ENCODE measurements at regions not wholly inside any gene's neighbourhood (a gene's known extent, or its start where the extent isn't known, plus 50 kb on each side); places are given as distances from the start of the nearest gene placed in this dataset.

DNA sequence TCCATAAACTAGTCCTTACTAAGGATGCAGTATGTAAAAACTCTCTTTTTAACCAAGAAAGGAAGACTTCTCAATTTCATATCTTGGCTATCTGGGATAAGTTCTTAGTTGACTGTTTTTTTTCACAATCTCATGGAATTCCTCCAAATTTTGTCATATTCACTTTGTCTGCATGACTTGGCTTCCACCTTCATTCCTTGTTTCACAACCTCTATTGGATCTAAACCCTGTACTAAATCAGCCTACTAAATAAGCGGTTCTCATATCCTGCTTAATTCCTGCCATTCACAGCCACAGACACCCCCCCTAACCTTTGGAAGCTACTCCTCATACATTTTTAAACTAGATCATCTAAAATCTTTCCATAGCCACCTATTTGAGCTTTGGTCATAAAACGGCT, 370.6 kb upstream of the NAALADL2 start:
- no peak overlapping the region for H3K4me2 ChIP-seq (ENCODE audit: low read length)
- no peaks in the 10 kb centered on the region for H3K79me2 ChIP-seq (ENCODE audit: low read length)
- H3K9me2 ChIP-seq (replicated peaks; ENCODE audit: low read length): no peaks in the 10 kb centered on the region
- no peaks in the 10 kb centered on the region for H3K36me3 ChIP-seq (ENCODE audit: low read depth, low read length)
- BruUV-seq (replicated peaks): no TSS peak
- no peak overlapping the region for H3K9ac ChIP-seq (ENCODE audit: low read length)
- no peaks in the 10 kb centered on the region for H3K4me1 ChIP-seq (ENCODE audit: insufficient read depth, low read length)
- H3K9me3 ChIP-seq (ENCODE audit: low read length): no peaks in the 10 kb centered on the region
- TF ChIP-seq EZH2 (IDR thresholded peaks at IDR 0.05; ENCODE audit: low read length, unreplicated experiment): no peak
- TF ChIP-seq EZH2phosphoT487 (IDR thresholded peaks at IDR 0.05; ENCODE audit: borderline replicate concordance, low read length): no peak
- TF ChIP-seq, protein P1, sequence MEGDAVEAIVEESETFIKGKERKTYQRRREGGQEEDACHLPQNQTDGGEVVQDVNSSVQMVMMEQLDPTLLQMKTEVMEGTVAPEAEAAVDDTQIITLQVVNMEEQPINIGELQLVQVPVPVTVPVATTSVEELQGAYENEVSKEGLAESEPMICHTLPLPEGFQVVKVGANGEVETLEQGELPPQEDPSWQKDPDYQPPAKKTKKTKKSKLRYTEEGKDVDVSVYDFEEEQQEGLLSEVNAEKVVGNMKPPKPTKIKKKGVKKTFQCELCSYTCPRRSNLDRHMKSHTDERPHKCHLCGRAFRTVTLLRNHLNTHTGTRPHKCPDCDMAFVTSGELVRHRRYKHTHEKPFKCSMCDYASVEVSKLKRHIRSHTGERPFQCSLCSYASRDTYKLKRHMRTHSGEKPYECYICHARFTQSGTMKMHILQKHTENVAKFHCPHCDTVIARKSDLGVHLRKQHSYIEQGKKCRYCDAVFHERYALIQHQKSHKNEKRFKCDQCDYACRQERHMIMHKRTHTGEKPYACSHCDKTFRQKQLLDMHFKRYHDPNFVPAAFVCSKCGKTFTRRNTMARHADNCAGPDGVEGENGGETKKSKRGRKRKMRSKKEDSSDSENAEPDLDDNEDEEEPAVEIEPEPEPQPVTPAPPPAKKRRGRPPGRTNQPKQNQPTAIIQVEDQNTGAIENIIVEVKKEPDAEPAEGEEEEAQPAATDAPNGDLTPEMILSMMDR (conservative IDR thresholded peaks at IDR 0.05; ENCODE audit: low read depth, low read length): no peak
- no peak overlapping the region for H3K4me3 ChIP-seq (ENCODE audit: low read length)
- H2AFZ ChIP-seq (ENCODE audit: low read length): no peak overlapping the region
- POLR2A ChIA-PET (ENCODE audit: unreplicated experiment): no interaction called here
- CTCF ChIA-PET: no interaction called here
- H3K27ac ChIP-seq (ENCODE audit: low read length): no peak overlapping the region
- ATAC-seq: no peak
- no peaks in the 10 kb centered on the region for H3F3A ChIP-seq (ENCODE audit: low read length, unreplicated experiment)
- no peak for DNase-seq
- intact Hi-C loops (cut with micrococcal nuclease): no loop called here
- H4K20me1 ChIP-seq (ENCODE audit: low read length): no peaks in the 10 kb centered on the region
- no peaks in the 10 kb centered on the region for H3K27me3 ChIP-seq (ENCODE audit: low read length)

DNA sequence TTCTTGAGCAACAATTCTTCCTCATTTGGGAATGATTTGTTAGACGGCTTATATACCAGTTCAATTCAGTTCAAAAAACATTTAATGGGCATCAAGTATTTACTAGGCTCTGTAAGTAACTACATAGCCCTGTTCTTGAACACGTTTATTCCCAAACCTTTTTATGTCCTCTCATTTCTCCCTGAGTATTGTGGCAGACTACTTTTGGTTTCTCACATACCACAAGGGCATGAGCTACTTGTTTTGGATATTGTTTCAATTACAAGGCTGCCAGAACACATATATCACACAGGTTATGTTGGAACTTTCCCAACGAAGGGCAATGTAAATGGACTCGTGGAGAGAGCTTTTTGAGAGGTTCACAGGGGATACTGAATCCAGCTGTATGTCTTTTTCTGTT, 363.8 kb upstream of the NAALADL2 start:
- Histone ChIP-seq H3K4me3 (ENCODE audit: low read length) (no peak overlapping the region), H2AFZ (ENCODE audit: low read length) (no peak overlapping the region), H3K36me3 (ENCODE audit: low read depth, low read length) (no peaks in the 10 kb centered on the region), H3K27me3 (ENCODE audit: low read length) (no peaks in the 10 kb centered on the region), H4K20me1 (ENCODE audit: low read length) (no peaks in the 10 kb centered on the region), H3K79me2 (ENCODE audit: low read length) (no peaks in the 10 kb centered on the region), H3K27ac (ENCODE audit: low read length) (no peak overlapping the region), H3K9me3 (ENCODE audit: low read length) (no peaks in the 10 kb centered on the region), H3K9ac (ENCODE audit: low read length) (no peak overlapping the region), H3K4me1 (ENCODE audit: insufficient read depth, low read length) (no peaks in the 10 kb centered on the region), H3K4me2 (ENCODE audit: low read length) (no peak overlapping the region), H3K9me2 (replicated peaks; ENCODE audit: low read length) (no peaks in the 10 kb centered on the region), H3F3A (ENCODE audit: low read length, unreplicated experiment) (no peaks in the 10 kb centered on the region)
- ChIA-PET POLR2A (ENCODE audit: unreplicated experiment) (no interaction called here), CTCF (no interaction called here)
- no peak for ATAC-seq
- TF ChIP-seq, protein P1 (conservative IDR thresholded peaks at IDR 0.05; ENCODE audit: low read depth, low read length): no peak
- no peak for TF ChIP-seq EZH2 (IDR thresholded peaks at IDR 0.05; ENCODE audit: low read length, unreplicated experiment)
- TF ChIP-seq EZH2phosphoT487 (IDR thresholded peaks at IDR 0.05; ENCODE audit: borderline replicate concordance, low read length): no peak
- intact Hi-C loops (cut with micrococcal nuclease): no loop called here
- no TSS peak for BruUV-seq (replicated peaks)
- no peak for DNase-seq

DNA sequence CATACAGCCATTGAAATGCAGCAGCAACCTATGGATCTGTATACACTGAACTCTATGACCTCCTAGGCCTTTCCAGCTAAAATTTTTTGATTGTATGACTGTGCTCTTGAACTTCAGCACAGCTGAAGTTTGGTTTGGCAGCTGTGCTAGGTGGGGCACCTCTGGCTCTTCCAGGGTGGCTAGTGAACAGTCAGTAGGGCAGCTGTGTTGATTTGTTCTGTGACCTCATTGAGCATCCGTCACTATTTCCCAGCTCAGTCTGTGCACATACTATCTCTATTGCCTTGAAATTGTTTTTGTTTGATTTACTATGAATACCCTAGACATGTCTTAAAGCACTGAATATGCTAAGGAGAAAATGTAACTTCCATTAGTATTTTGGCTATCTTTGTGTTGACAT, 363.2 kb upstream of the NAALADL2 start:
- Histone ChIP-seq H3K36me3 (ENCODE audit: low read depth, low read length) (no peaks in the 10 kb centered on the region), H3K4me3 (ENCODE audit: low read length) (no peak overlapping the region), H3K27me3 (ENCODE audit: low read length) (no peaks in the 10 kb centered on the region), H3K4me1 (ENCODE audit: insufficient read depth, low read length) (no peaks in the 10 kb centered on the region), H3K27ac (ENCODE audit: low read length) (no peak overlapping the region), H2AFZ (ENCODE audit: low read length) (no peak overlapping the region), H3K9me3 (ENCODE audit: low read length) (no peaks in the 10 kb centered on the region), H3K9me2 (replicated peaks; ENCODE audit: low read length) (no peaks in the 10 kb centered on the region), H4K20me1 (ENCODE audit: low read length) (no peaks in the 10 kb centered on the region), H3K9ac (ENCODE audit: low read length) (no peak overlapping the region), H3K4me2 (ENCODE audit: low read length) (no peak overlapping the region), H3K79me2 (ENCODE audit: low read length) (no peaks in the 10 kb centered on the region), H3F3A (ENCODE audit: low read length, unreplicated experiment) (no peaks in the 10 kb centered on the region)
- TF ChIP-seq EZH2 (IDR thresholded peaks at IDR 0.05; ENCODE audit: low read length, unreplicated experiment) (no peak), EZH2phosphoT487 (IDR thresholded peaks at IDR 0.05; ENCODE audit: borderline replicate concordance, low read length) (no peak)
- TF ChIP-seq, protein P1 (conservative IDR thresholded peaks at IDR 0.05; ENCODE audit: low read depth, low read length): no peak
- no peak for ATAC-seq
- ChIA-PET POLR2A (ENCODE audit: unreplicated experiment) (no interaction called here), CTCF (no interaction called here)
- intact Hi-C loops (cut with micrococcal nuclease): no loop called here
- no peak for DNase-seq
- no TSS peak for BruUV-seq (replicated peaks)
